Keratinocyte (primary cell): ENCODE measurements at regions not wholly inside any gene's neighbourhood (a gene's known extent, or its start where the extent isn't known, plus 50 kb on each side); places are given as distances from the start of the nearest gene placed in this dataset.

Source experiments
- CTCF ChIP-seq, 3 experiments: IDR thresholded peaks in 1 of 3; conservative IDR thresholded peaks in 1 of 3; optimal IDR thresholded peaks in 1 of 3; 2 replicates in 2 of 3; 3 replicates in 1 of 3; pipeline versions ENCODE3 to v1.5.1; 2011; ENCODE audit warnings: low read length in 3 of 3, mild to moderate bottlenecking in 3 of 3, moderate library complexity in 2 of 3, control low read depth in 1 of 3, inconsistent platforms in 1 of 3; ENCODE audit not compliant: insufficient read depth in 2 of 3; ENCODE audit errors: extremely low read depth in 1 of 3
- EZH2 ChIP-seq: IDR thresholded peaks from one replicate; pipeline ENCODE4 v1.6.1; 2012; ENCODE audit warnings: inconsistent platforms, mild to moderate bottlenecking, low read length, moderate library complexity

GRCh38 chr2:58925676-58926081 lies 684.6 kb upstream of the FANCL start:
- TF ChIP-seq EZH2: no peak
- TF ChIP-seq CTCF (optimal IDR thresholded peaks at IDR 0.05 in 1 of 3, IDR thresholded peaks at IDR 0.05 in 1 of 3, conservative IDR thresholded peaks at IDR 0.05 in 1 of 3; ENCODE audit: extremely low read depth in 1 of 3, insufficient read depth in 2 of 3, low read length in 3 of 3): no peak
